GM20000 (cell line): ENCODE measurements at regions not wholly inside any gene's neighbourhood (a gene's known extent, or its start where the extent isn't known, plus 50 kb on each side); places are given as distances from the start of the nearest gene placed in this dataset.

Experiments
- DNase-seq: peaks from one replicate; pipeline ENCODE4 v3.0.0; 2012; ENCODE audit warnings: low spot score
- TF ChIP-seq, protein P1 (sequence below): IDR thresholded peaks from 2 replicates; pipeline ENCODE4 v1.5.1; 2012; ENCODE audit warnings: mild to moderate bottlenecking, control low read depth; ENCODE audit errors: extremely low read depth, missing control alignments

DNA sequence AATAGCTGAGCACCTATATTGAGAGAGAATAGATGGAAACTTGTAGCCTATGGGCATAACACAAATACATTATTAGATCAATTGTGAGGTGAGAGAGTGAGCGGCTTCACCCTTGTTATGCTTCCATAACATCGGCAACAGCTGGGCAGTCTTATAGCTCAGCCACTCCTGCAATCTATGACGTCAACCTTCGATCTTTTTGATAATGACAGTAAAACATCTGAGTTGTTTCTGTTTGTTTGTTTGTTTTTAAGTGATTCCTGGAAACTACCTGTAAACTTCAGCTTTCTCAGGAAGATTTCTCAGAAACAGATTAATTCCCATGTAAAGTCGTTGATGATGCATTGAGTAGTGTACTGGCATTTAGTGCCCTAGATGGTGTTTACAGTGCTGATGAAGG, 90.0 kb downstream of the DSEL start:
- TF ChIP-seq, protein P1, sequence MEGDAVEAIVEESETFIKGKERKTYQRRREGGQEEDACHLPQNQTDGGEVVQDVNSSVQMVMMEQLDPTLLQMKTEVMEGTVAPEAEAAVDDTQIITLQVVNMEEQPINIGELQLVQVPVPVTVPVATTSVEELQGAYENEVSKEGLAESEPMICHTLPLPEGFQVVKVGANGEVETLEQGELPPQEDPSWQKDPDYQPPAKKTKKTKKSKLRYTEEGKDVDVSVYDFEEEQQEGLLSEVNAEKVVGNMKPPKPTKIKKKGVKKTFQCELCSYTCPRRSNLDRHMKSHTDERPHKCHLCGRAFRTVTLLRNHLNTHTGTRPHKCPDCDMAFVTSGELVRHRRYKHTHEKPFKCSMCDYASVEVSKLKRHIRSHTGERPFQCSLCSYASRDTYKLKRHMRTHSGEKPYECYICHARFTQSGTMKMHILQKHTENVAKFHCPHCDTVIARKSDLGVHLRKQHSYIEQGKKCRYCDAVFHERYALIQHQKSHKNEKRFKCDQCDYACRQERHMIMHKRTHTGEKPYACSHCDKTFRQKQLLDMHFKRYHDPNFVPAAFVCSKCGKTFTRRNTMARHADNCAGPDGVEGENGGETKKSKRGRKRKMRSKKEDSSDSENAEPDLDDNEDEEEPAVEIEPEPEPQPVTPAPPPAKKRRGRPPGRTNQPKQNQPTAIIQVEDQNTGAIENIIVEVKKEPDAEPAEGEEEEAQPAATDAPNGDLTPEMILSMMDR, result no peak
- no peak for DNase-seq

DNA sequence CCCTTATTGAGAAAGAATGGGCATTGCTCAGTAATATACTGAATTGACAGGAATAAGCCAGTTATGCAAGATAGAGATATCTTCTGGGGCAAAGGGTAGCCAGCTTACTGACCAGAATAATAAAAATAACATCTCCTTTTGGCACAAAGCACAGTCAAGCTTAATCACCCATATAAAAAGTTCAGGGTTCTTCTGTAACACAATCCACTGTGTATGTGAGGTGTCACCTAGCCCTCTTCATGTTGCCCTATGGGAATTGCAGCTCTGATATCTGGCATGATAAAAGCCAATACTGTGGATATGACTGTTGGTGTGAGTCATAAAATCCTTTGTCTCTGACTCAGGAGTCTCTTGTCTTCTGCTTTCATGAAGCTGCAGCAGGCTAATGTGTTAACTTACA, 90.8 kb downstream of the DSEL start:
- TF ChIP-seq, protein P1, result no peak
- DNase-seq, result no peak

DNA sequence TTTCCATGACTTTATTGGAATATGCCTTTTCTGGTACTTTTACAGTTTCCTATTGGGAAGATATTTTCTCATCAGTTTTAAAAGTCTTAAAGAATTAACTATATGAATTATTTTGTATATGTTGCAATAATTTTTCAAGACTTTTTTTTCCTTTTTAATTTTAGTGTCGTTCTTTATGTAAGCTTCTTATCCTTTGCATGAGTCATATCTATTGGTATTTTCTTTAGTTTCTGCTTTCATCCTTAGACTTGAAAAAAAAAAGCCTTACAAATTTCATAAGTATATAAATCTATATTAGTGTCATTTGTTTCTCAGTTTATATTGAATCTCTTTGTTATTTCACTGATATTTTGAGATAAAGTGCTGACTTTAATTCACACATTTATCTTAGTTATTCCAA, 94.9 kb downstream of the DSEL start:
- DNase-seq, result no peak
- TF ChIP-seq, protein P1, result no peak

DNA sequence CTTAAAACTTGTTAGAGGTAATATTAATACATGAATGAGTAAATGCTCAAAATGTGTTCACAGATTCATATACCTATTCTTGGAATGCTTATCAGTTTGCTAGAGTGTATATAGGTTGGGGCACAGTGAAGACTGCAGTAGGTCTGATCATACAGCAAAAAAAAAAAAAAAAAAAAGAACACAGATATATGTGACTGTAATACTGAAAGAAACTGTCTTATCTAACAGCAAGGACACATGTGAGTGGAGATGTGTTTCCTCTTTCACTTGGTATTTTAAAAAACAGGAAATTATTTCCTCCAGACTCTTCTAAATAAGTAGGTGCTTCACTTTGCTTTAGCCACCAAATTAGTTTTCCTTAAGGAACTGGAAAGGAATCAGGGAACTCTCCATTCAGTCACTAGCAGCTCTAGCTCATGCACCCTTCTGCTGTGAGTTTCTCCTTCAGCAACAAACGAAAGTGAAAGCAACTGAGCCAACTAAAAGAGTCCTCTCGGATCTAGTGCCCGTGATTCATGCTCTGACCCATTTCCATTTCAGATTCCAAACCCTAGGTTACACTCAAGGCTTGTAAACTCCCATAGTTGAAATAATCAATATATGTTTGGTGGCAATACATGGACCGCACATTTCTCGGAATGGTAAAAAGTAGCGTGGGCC, 98.5 kb downstream of the DSEL start:
- DNase-seq, result peak; percentile 17

GRCh38 chr18:67411116-67411515, 105.4 kb downstream of the DSEL start:
- DNase-seq, result no peak
- TF ChIP-seq, protein P1, result no peak

More for the DNA sequence above, 98.5 kb downstream of the DSEL start:
- TF ChIP-seq, protein P1, result no peak

DNA sequence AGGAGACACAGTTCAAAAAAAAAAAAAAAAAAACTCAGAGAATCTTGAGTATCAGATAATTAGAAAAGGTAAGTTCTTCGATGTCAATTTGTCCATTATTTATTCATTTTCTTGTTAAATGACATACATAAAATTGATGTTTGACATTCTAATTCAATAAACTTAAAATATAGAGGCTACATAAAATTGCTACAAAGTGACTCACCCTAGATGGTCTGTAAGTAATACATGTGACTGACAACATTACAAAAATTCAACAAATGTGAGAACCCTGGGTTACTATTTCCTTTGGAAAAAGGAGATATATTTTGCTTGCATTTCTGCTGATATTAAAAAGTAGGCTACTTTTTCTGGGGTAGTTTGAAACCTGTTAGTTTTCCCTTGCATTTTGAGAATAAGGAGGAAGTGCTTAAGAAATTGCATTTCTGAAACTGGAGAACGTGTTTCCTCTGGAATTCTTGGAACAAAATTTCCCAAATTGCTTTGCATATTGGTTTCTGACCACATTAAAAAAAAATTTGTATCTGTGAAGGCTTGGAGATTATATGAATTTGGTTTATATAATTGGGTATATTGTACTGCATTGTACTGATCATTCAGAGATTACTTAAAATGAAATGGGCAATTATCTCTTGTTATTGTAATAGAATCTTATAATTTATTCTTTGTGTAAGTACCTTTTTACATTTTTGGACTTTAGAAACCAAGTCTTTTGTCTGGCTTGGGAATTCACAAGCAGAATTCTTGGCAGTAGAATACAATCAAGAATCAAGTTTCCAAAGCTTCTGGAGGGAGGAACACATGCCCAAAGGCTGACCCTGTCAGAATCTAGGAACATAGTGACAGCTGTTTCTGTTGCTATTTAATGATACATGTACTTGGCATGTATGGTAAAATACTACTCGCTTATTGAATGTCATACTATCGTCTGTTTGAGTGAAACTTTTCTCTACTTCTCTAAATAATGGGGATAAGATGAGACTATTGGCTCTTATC, 106.1 kb downstream of the DSEL start:
- TF ChIP-seq, protein P1, result no peak
- no peak for DNase-seq

GRCh38 chr18:67408240-67408639, 108.3 kb downstream of the DSEL start:
- no peak for DNase-seq

More at GRCh38 chr18:67408240-67408639, 108.3 kb downstream of the DSEL start:
- TF ChIP-seq, protein P1, result no peak
